Mesodermal cell (in vitro differentiated cells): ENCODE measurements at regions not wholly inside any gene's neighbourhood (a gene's known extent, or its start where the extent isn't known, plus 50 kb on each side); places are given as distances from the start of the nearest gene placed in this dataset.
"Not testable (repeated sequence)": the region's sequence is repeated elsewhere in the genome, so short reads cannot be mapped to it uniquely, and the experiment has no call there.

Experiments
- H3K27ac ChIP-seq: 2 replicates; pipeline ENCODE4 v1.7.0; 2013; ENCODE audit warnings: mild to moderate bottlenecking, low read depth, low read length, moderate library complexity; ENCODE audit not compliant: severe bottlenecking
- H3K36me3 ChIP-seq: 2 replicates; pipeline ENCODE4 v1.7.1; 2013; ENCODE audit warnings: mild to moderate bottlenecking, low read length, moderate library complexity; ENCODE audit not compliant: control insufficient read depth, insufficient read depth
- H3K4me1 ChIP-seq: one replicate; pipeline ENCODE4 v1.7.1; 2013; ENCODE audit warnings: mild to moderate bottlenecking, low read length; ENCODE audit not compliant: insufficient read depth, control insufficient read depth, poor library complexity, severe bottlenecking
- H3K4me3 ChIP-seq: 2 replicates; pipeline ENCODE4 v1.7.0; 2013; ENCODE audit warnings: low read length, control low read depth, mild to moderate bottlenecking; ENCODE audit not compliant: insufficient read depth, poor library complexity, severe bottlenecking; ENCODE audit errors: extremely low read depth
- H3K9me3 ChIP-seq: 2 replicates; pipeline ENCODE4 v1.7.1; 2013; ENCODE audit warnings: mild to moderate bottlenecking, low read length, moderate library complexity; ENCODE audit not compliant: control insufficient read depth
- WGBS, 2 experiments: methylation state at CpG; one replicate each; pipeline ENCODE4 v1.1.5; 2013; ENCODE audit warnings: missing lambda C conversion rate in 2 of 2; ENCODE audit not compliant: insufficient coverage in 2 of 2; 5-methylcytosine and 5-hydroxymethylcytosine counted together

GRCh38 chr18:22828583-22828982 lies 104.5 kb upstream of the RBBP8 start:
- not testable (repeated sequence) for H3K36me3 ChIP-seq, H3K4me1 ChIP-seq, H3K9me3 ChIP-seq, H3K4me3 ChIP-seq, H3K27ac ChIP-seq
- no CpG with 5 or more reads among the region's 6 CpGs for WGBS, 2 experiments

GRCh38 chr18:22829781-22830180 lies 103.3 kb upstream of the RBBP8 start:
- H3K4me3 ChIP-seq: no peak overlapping the region
- no peaks in the 10 kb centered on the region for H3K9me3 ChIP-seq
- 71 to 100% methylated on average over 1 of the region's 2 CpGs for WGBS, 2 experiments
- H3K4me1 ChIP-seq: no peaks in the 10 kb centered on the region
- no peaks in the 10 kb centered on the region for H3K36me3 ChIP-seq
- no peak overlapping the region for H3K27ac ChIP-seq

- no CpG with 5 or more reads among the region's 1 CpG for WGBS, 2 experiments
- H3K27ac ChIP-seq: no peak overlapping the region
- H3K4me3 ChIP-seq: no peak overlapping the region
- H3K9me3 ChIP-seq: no peaks in the 10 kb centered on the region
- H3K36me3 ChIP-seq: no peaks in the 10 kb centered on the region
- H3K4me1 ChIP-seq: no peaks in the 10 kb centered on the region
Measured at GRCh38 chr18:22830511-22830910, 102.6 kb upstream of the RBBP8 start.

- no peaks in the 10 kb centered on the region for H3K4me1 ChIP-seq
- H3K36me3 ChIP-seq: no peaks in the 10 kb centered on the region
- H3K9me3 ChIP-seq: no peaks in the 10 kb centered on the region
- 65 to 67% methylated on average over 1 of the region's 1 CpG for WGBS, 2 experiments
- H3K27ac ChIP-seq: no peak overlapping the region
- no peak overlapping the region for H3K4me3 ChIP-seq
Measured at GRCh38 chr18:22831441-22831904, 101.7 kb upstream of the RBBP8 start.

GRCh38 chr18:22836932-22837331 lies 96.2 kb upstream of the RBBP8 start:
- no peaks in the 10 kb centered on the region for H3K4me1 ChIP-seq
- no peak overlapping the region for H3K27ac ChIP-seq
- H3K4me3 ChIP-seq: no peak overlapping the region
- no peaks in the 10 kb centered on the region for H3K9me3 ChIP-seq
- no peaks in the 10 kb centered on the region for H3K36me3 ChIP-seq

- no CpG with 5 or more reads among the region's 1 CpG for WGBS, 2 experiments
Measured at GRCh38 chr18:22838221-22838620, 94.9 kb upstream of the RBBP8 start.

GRCh38 chr18:22838639-22839277 lies 94.4 kb upstream of the RBBP8 start:
- 58 to 65% methylated on average over 5 of the region's 7 CpGs for WGBS, 2 experiments
- H3K9me3 ChIP-seq: no peaks in the 10 kb centered on the region
- H3K36me3 ChIP-seq: no peaks in the 10 kb centered on the region
- no peak overlapping the region for H3K4me3 ChIP-seq
- H3K4me1 ChIP-seq: no peaks in the 10 kb centered on the region
- H3K27ac ChIP-seq: no peak overlapping the region

More at GRCh38 chr18:22838221-22838620, 94.9 kb upstream of the RBBP8 start:
- H3K27ac ChIP-seq: no peak overlapping the region
- no peak overlapping the region for H3K4me3 ChIP-seq
- no peaks in the 10 kb centered on the region for H3K9me3 ChIP-seq
- H3K36me3 ChIP-seq: no peaks in the 10 kb centered on the region
- H3K4me1 ChIP-seq: no peaks in the 10 kb centered on the region

GRCh38 chr18:22839340-22839821 lies 93.7 kb upstream of the RBBP8 start:
- Histone ChIP-seq H3K36me3 (no peaks in the 10 kb centered on the region), H3K4me3 (no peak overlapping the region), H3K9me3 (no peaks in the 10 kb centered on the region), H3K4me1 (no peaks in the 10 kb centered on the region), H3K27ac (no peak overlapping the region)
- WGBS, 2 experiments: 40 to 100% methylated on average over 1 of the region's 2 CpGs

- no peaks in the 10 kb centered on the region for H3K4me1 ChIP-seq
- no peak overlapping the region for H3K4me3 ChIP-seq
- no peaks in the 10 kb centered on the region for H3K9me3 ChIP-seq
- H3K36me3 ChIP-seq: no peaks in the 10 kb centered on the region
- no peak overlapping the region for H3K27ac ChIP-seq
- WGBS, 2 experiments: 80 to 84% methylated on average over 2 of the region's 3 CpGs
Measured at GRCh38 chr18:22840606-22841144, 92.5 kb upstream of the RBBP8 start.

GRCh38 chr18:22841840-22842239 lies 91.3 kb upstream of the RBBP8 start:
- H3K27ac ChIP-seq: no peak overlapping the region
- H3K4me3 ChIP-seq: no peak overlapping the region
- no peaks in the 10 kb centered on the region for H3K36me3 ChIP-seq
- WGBS, 2 experiments: 100% methylated on average over 1 to 2 of the region's 2 CpGs
- H3K9me3 ChIP-seq: no peaks in the 10 kb centered on the region
- no peaks in the 10 kb centered on the region for H3K4me1 ChIP-seq

- 75% methylated on average over 1 of the region's 2 CpGs; no CpG with 5 or more reads in 1 of the 2 experiments for WGBS, 2 experiments
- no peaks in the 10 kb centered on the region for H3K9me3 ChIP-seq
Measured at GRCh38 chr18:22844190-22844589, 88.9 kb upstream of the RBBP8 start.

More at GRCh38 chr18:22844190-22844589, 88.9 kb upstream of the RBBP8 start:
- Histone ChIP-seq H3K27ac (no peak overlapping the region), H3K4me3 (no peak overlapping the region), H3K36me3 (no peaks in the 10 kb centered on the region), H3K4me1 (no peaks in the 10 kb centered on the region)
